Renal cortical epithelial cell (primary cell): ENCODE measurements at regions not wholly inside any gene's neighbourhood (a gene's known extent, or its start where the extent isn't known, plus 50 kb on each side); places are given as distances from the start of the nearest gene placed in this dataset.

Experiments used
- DNase-seq: peaks from one replicate; pipeline ENCODE4 v3.0.0-alpha.2; 2011; ENCODE audit warnings: low read depth

DNA sequence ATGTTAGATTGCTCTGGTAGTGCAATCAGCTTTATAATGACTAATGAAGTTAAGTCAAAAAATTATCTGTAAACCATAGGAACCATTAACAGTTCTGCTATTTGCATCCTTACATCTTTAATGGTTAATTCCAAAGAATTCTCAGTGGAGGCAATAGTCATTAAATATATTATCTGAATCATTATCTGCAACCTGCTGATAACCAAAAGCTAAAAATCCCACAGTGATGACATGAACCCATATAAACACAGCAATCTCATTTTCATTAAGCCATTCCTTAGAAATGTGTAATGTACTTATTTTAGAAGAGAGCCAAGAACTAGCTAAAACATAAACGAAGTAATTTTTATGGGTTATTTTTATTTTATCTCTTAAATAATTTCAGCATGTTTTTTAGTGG is 60.2 kb downstream of the MAGEB16 start:
- no peak for DNase-seq

DNA sequence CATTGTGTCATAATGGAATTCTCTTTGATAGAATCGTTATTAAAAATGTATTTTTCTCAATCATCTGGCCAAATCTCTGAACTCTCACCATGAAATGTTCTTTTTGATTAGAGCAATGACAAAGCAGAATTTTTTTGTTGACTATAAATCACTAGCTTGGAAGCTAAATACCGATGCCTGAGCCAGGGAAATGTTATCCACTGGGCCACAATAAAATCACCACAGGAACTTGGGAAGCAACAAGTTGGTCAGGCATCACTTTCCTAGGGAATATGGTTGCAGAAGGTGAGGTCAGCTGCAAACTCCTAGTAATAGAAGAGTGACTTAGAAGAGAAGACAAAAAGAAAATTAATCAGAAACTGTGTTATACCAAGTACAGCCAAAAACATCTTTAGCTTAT is 60.6 kb upstream of the CFAP47 start:
- DNase-seq = peak; percentile 5

DNA sequence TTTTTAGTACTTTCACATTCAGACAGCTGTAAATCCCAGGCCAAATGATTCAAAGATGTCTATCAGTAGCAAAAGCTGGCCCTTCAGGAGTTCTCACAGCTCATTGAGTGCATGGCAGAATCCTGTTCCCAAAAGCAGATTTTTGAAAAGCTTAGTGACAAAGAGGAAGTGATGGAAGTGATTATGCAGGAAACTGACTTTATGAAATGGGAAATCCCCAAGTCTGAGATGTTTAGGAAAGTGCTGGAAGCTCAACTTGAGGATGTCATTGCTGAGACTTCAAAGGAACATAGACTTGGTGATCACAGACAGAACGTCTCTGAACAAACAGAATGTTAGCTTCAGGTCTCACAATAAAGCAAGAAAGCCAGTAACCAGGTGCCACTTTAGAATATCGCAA is 51.0 kb upstream of the CFAP47 start:
- no peak for DNase-seq
